ENCODE measurements at regions not wholly inside any gene's neighbourhood (a gene's known extent, or its start where the extent isn't known, plus 50 kb on each side); places are given as distances from the start of the nearest gene placed in this dataset.

- FAIRE-seq (no peak), DNase-seq (ENCODE audit: low read depth, low spot score) (no peak)
- dilution Hi-C loops (cut with MboI; ENCODE audit: extremely low pct_ligation_motif_present, low sequenced_read_pairs) = no loop called here
- no peaks in the 10 kb centered on the region for H3K79me2 ChIP-seq (ENCODE audit: control insufficient read depth, insufficient read depth, low read length)
- H3K9me1 ChIP-seq (ENCODE audit: control insufficient read depth, extremely low read depth, insufficient read depth, low read length) = no peaks in the 10 kb centered on the region
- no peak overlapping the region for H3K27ac ChIP-seq (ENCODE audit: control insufficient read depth, insufficient read depth, low read length)
- H3K36me3 ChIP-seq (ENCODE audit: control insufficient read depth in 2 of 2, extremely low read depth in 1 of 2, insufficient read depth in 2 of 2, low read length in 2 of 2) = no peaks in the 10 kb centered on the region
- H3K4me3 ChIP-seq (ENCODE audit: control insufficient read depth in 2 of 3, extremely low read depth in 1 of 3, insufficient read depth in 2 of 3, low read depth in 1 of 3, low read length in 3 of 3) = no peak overlapping the region
- no peak overlapping the region for H2AFZ ChIP-seq (ENCODE audit: control insufficient read depth, low read length)
- no peaks in the 10 kb centered on the region for H3K27me3 ChIP-seq (ENCODE audit: control insufficient read depth, extremely low read depth, insufficient read depth, low read length)
- no peak for TF ChIP-seq EZH2 (IDR thresholded peaks at IDR 0.05; ENCODE audit: low read length)
- no peak for TF ChIP-seq CTCF (optimal IDR thresholded peaks at IDR 0.05 in 1 of 3, IDR thresholded peaks at IDR 0.05 in 1 of 3, conservative IDR thresholded peaks at IDR 0.05 in 1 of 3; ENCODE audit: extremely low read depth in 1 of 3, insufficient read depth in 2 of 3, low read length in 3 of 3)
- H3K4me1 ChIP-seq (ENCODE audit: control insufficient read depth, extremely low read depth, insufficient read depth, low read length) = no peaks in the 10 kb centered on the region
- H3K9ac ChIP-seq (ENCODE audit: control insufficient read depth, extremely low read depth, insufficient read depth, low read length) = no peak overlapping the region
- H3K4me2 ChIP-seq (ENCODE audit: control insufficient read depth, extremely low read depth, insufficient read depth, low read depth, low read length) = no peak overlapping the region
- H4K20me1 ChIP-seq (ENCODE audit: control insufficient read depth, extremely low read depth, insufficient read depth, low read length) = no peaks in the 10 kb centered on the region
- peaks cover 3% of the 10 kb centered on the region for H3K9me3 ChIP-seq (ENCODE audit: control insufficient read depth, low read depth, low read length)
These were observed 502.3 kb downstream of the RBFOX1 start for GRCh38 chr16:7834771-7835431.

- no peaks in the 10 kb centered on the region for H3K36me3 ChIP-seq (ENCODE audit: control insufficient read depth in 2 of 2, extremely low read depth in 1 of 2, insufficient read depth in 2 of 2, low read length in 2 of 2)
- dilution Hi-C loops (cut with MboI; ENCODE audit: extremely low pct_ligation_motif_present, low sequenced_read_pairs) = no loop called here
- no peaks in the 10 kb centered on the region for H3K9me1 ChIP-seq (ENCODE audit: control insufficient read depth, extremely low read depth, insufficient read depth, low read length)
- no peak overlapping the region for H3K4me3 ChIP-seq (ENCODE audit: control insufficient read depth in 2 of 3, extremely low read depth in 1 of 3, insufficient read depth in 2 of 3, low read depth in 1 of 3, low read length in 3 of 3)
- DNase-seq (ENCODE audit: low read depth, low spot score) (no peak), FAIRE-seq (no peak)
- no peaks in the 10 kb centered on the region for H3K4me1 ChIP-seq (ENCODE audit: control insufficient read depth, extremely low read depth, insufficient read depth, low read length)
- no peak overlapping the region for H3K27ac ChIP-seq (ENCODE audit: control insufficient read depth, insufficient read depth, low read length)
- no peak overlapping the region for H2AFZ ChIP-seq (ENCODE audit: control insufficient read depth, low read length)
- no peaks in the 10 kb centered on the region for H3K9me3 ChIP-seq (ENCODE audit: control insufficient read depth, low read depth, low read length)
- no peak overlapping the region for H3K4me2 ChIP-seq (ENCODE audit: control insufficient read depth, extremely low read depth, insufficient read depth, low read depth, low read length)
- TF ChIP-seq CTCF (optimal IDR thresholded peaks at IDR 0.05 in 1 of 3, IDR thresholded peaks at IDR 0.05 in 1 of 3, conservative IDR thresholded peaks at IDR 0.05 in 1 of 3; ENCODE audit: extremely low read depth in 1 of 3, insufficient read depth in 2 of 3, low read length in 3 of 3) = no peak
- TF ChIP-seq EZH2 (IDR thresholded peaks at IDR 0.05; ENCODE audit: low read length) = no peak
- H4K20me1 ChIP-seq (ENCODE audit: control insufficient read depth, extremely low read depth, insufficient read depth, low read length) = no peaks in the 10 kb centered on the region
- H3K27me3 ChIP-seq (ENCODE audit: control insufficient read depth, extremely low read depth, insufficient read depth, low read length) = no peaks in the 10 kb centered on the region
- no peak overlapping the region for H3K9ac ChIP-seq (ENCODE audit: control insufficient read depth, extremely low read depth, insufficient read depth, low read length)
- no peaks in the 10 kb centered on the region for H3K79me2 ChIP-seq (ENCODE audit: control insufficient read depth, insufficient read depth, low read length)
These were observed 488.2 kb downstream of the RBFOX1 start for GRCh38 chr16:7820816-7821215.
